ENCODE measurements at regions not wholly inside any gene's neighbourhood (a gene's known extent, or its start where the extent isn't known, plus 50 kb on each side); places are given as distances from the start of the nearest gene placed in this dataset.
A peak's percentile ranks its signal among the peaks of the same experiment; 100 is the strongest.

- DNase-seq (ENCODE audit: low spot score), result no peak
Observed at GRCh38 chr4:13182133-13182532, 302.0 kb downstream of the RAB28 start.

GRCh38 chr4:13181681-13182080 lies 302.5 kb downstream of the RAB28 start:
- DNase-seq (ENCODE audit: low spot score), result no peak

DNA sequence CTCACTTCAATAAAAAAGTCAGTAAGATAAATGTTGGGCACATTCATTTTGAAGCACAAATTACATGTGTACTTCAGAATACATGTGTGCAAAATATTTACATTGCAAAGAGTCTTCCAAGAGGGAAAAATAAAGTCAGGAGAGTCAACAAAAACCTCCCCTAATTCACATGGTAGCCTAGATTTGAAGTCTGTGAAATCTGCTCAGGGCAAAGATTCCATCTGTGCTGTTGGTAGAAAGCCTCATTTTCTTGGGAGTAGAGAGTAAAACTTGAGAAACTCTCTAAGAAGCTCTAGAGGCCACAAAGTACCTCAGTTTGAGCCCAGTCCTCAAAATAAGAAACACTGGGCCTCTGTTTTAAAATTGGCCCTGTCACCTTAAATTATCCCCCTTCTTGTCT lies 303.4 kb downstream of the RAB28 start:
- DNase-seq (ENCODE audit: low spot score), result no peak

DNA sequence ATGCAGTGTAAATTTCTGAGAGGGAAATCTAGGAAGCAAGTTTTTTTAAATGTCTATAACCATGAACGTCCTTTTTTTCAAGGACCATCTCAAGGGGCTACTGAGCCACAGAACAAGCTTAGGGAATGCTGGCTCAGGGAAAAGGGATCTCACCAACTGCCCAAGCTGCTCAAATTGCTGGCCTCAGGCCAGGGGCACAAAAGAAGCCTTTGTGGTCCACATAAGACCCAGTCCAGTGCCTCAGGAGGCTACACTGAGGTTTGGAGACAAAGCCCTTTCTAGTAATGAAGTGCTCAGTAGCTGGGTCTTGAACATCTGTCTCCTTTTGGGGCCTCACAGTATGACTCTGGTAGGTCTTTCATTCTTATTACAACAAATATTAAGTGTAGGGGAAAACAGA lies 305.5 kb downstream of the RAB28 start:
- DNase-seq (ENCODE audit: low spot score), result no peak

DNA sequence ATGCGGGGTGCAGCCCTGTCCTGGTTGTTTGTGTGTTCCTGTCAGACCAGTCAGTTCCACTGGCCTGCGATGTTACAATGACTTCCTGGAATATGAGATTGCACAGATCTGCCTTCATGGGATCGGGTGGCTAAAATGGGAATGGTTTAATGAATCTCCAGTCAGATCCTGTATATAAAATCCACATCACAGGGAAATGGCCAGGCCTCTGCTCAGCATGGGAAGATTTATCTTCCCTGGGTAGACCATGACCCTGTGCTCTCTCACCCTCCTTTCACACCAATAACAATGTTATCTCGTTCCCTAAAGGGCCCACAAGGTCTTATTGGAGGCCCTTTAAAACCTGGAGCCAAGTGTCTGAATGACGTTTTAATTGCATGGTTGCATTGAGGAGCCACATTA lies 307.4 kb downstream of the RAB28 start:
- DNase-seq (ENCODE audit: low spot score), result no peak

DNA sequence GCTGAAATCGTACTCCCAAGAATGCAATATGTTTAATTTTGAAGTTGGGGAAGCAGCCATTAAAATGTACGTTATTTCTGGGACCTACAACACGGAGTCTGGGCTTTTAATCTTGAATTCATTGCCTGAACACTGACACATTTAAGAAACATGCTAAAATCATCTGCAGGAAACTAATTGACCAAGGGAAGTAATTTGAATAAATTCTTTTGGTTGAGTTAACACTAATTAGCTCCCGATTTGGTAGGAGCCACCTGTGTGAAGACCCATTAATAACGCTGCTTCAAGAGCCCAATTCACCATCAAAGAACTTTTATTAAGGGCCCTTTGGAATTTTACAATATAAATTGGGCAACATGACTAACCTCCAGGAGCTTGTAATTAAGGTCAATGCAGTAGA lies 309.2 kb downstream of the RAB28 start:
- no peak for DNase-seq (ENCODE audit: low spot score)

DNA sequence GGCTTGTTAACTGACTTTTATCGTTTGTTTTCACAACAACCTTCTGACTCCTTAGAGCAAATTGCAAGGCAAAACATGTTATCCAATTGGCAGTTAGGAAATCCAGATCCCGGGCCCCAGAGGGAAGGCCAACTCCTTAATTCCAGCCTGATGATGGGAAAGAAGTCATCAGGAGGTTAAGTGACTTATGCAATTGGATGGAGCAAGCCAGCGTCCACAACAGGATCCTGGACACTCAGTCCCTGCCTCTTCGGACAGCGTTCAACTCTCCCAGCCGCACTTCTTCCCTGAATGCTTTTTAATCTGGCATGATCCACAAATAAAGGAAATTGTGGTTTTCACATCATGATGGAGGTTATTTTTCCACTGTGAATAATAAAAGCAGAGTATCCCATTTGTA lies 310.1 kb downstream of the RAB28 start:
- peak; percentile 56 for DNase-seq (ENCODE audit: low spot score)

- DNase-seq (ENCODE audit: low spot score), result no peak
Observed at GRCh38 chr4:13171292-13172057, 312.7 kb downstream of the RAB28 start.

DNA sequence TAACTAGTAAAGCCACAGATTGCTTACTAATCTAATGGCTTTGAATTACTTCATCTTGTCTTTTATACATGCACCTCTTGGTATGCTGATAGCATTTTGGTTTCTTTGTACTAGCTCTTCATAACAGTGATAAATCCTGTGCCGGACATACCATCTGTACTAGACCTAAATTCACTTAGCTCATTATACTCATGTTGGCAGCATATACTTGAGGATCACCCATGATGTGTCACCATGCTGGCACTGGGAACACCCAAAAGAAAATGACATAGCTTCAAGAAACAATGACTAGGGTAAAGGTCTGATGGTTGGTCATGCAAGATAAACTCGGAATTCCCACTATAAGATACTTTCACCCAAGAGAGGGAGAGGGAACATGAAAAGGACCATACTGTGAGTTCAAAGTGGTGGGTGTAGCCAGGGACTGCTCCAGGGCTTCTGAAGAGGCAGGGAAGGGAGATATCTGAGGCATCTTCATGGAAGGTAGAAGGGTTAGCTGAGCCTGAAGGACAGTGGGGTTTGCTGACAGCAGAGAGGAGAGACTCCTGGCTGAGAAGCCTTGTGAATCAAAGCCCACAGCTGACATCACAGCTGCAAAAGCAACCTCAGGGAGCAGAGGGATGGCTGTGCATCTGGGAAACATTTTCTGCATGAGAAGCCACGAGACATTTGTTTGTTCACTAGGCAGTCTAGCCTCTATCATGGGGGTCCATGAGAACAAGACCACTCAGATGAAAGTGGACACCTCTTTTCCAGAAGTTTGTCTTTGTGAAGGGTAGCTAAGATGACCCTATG lies 314.2 kb downstream of the RAB28 start:
- no peak for DNase-seq (ENCODE audit: low spot score)

GRCh38 chr4:13168326-13168725 lies 315.8 kb downstream of the RAB28 start:
- DNase-seq (ENCODE audit: low spot score), result no peak

DNA sequence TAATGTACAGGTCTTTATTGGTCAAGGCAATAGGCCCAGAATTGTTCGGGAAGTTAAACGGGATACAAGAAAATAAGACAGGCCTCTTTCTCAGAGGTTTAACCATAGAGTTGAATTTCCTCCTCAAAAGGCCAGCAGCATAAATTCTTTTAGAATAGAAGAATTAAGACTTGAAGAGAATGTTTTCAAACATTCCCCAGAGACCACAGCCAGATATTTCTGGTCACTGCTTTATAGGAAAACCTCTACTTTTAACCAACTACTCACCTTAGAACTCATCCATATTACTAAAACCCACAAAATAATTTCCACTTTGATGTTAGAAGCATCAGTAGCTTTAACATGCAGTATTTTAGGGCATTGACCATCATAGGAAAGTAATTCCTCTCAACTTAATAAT lies 317.9 kb downstream of the RAB28 start:
- no peak for DNase-seq (ENCODE audit: low spot score)

DNA sequence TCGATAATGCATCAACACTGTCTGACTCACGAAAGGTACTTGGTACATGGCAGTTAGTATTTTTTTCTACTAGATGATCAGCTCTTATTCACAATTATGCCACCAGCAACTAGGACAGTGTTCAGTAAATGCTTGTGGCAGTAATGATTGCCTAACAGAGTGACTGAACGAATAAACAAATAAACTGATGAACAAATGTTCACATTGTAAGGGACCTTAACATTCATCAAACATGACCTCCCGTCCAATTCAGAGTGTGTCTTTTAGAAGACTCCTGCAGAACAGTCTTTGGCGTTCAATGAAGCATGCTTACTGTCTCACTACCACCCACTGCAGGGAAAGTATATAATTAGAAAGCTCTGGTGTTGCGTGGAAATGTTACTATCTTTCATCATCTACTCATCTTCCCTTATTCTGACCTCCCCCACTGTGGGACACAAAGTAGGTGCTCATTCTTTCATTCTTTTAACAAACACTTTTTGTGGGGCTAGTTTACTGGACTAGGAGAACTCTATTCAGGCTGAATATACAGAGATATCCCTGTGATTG lies 319.3 kb downstream of the RAB28 start:
- no peak for DNase-seq (ENCODE audit: low spot score)

DNA sequence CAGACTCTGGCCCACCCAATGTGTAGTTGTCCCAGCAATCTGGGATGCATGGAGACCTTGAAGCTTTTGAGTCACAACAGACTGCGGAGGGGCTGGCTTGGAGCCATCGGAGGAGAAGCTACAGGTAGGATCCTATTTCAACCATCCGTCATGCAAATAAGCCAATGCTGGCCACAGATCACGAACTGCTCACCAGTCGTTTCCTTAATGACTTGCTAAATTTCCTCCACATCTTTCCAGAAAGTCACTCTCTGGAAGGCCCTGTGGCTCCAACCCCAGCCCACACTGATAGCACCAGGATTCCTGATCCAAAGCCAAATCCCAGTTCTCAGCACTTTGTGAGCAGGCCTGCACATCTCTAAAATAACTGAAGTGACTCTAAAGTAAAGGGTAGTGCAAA lies 321.3 kb downstream of the RAB28 start:
- DNase-seq (ENCODE audit: low spot score), result no peak

GRCh38 chr4:13160920-13161319 lies 323.2 kb downstream of the RAB28 start:
- DNase-seq (ENCODE audit: low spot score), result peak; percentile 52

- DNase-seq (ENCODE audit: low spot score), result no peak
Observed at GRCh38 chr4:13159041-13159620, 325.0 kb downstream of the RAB28 start.

DNA sequence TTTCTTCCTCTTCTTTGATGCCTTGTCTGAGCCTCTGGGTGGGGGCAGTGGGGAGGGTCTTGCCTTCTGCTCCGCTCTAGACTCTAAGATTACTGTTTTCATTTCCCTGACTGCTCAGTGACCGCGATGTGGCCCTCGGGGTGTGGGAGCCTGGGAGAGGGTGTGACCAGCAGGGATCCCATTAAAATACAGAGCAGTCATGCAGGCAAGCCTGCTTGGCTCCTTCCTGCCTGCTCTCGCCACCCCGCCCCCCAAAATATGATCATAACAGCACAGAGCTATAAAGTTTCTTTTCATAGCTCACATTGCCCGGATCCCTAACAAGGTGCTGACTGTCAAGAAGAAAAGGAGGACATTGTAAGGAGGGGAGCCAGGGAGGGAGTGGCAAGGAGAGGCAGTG lies 332.9 kb downstream of the RAB28 start:
- DNase-seq (ENCODE audit: low spot score), result no peak

DNA sequence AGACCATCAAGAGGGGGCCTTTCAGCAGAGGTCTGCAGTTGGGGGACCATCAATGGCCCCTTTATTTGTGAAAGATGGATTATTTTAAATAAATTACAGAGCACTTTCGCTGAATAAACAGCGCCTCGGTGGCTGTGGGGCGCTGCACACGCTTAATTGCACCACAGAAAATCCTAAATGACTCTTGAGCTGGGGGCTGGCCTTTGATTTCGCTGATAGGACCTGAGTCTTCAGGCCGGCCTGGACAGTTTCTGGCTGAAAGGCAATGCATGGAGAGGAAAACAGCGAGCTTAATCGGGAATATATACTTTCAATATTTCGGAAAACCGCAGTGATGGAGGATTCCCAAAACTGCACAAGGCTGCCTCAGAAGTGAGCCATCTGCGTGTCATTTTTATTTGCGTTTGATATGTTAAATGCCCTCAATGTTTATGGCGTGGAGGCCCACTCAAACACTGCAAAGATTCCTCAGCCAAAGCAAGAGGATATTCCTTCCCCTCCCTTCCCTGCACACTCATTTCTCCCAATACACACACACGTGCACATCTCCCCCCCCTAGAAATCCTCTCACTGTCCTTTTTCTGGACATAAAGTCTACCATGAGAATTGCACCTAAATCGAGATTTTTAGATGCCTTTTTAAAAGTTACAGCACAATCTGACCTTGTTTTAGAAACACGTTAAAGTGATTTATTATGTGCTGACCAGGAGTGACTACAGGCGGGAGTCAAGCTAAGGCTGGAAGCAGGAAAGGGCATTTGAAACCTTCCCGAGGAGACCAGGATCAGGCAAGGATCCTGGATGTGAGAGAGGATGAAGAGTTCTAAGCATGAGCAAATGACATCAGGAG lies 340.7 kb downstream of the RAB28 start:
- no peak for DNase-seq (ENCODE audit: low spot score)

DNA sequence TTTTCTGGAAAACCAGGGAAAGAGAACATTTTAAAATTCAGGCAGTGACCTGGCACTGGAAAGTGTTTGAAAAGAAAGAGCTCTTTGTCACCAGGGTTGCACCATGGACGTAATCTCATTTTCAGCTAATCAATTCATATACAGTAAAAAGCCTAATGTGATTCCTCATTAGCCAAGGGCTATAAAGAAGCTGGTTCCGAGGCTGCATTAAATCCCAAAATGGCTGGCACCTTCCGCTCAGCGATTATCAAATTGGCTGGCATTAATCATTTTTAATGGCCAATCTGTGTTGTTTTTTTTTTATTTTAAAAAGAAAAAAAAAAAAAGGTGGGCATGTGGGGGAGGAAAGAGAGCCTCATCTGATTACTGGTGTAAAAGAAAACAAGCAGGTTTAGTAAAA lies 341.4 kb downstream of the RAB28 start:
- no peak for DNase-seq (ENCODE audit: low spot score)

DNA sequence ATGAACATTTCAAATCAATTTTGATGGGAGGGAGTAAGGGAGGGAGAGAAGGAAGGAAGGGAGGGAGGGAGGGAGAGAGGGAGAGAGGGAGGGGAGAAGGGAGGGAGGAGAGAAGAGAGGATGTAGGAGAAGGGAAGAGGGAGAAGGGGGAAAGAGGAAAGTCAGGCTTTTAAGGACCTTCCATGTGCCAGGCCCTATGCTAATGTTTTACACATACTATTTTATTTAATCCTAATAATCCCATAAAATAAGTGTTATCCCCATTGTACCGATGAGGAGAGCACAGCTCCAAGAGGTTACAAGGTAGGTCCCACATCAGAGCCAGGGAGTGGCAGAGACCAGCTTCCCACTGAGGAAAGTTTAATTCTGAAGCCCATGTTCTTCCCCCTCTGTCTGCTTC lies 341.9 kb downstream of the RAB28 start:
- no peak for DNase-seq (ENCODE audit: low spot score)

GRCh38 chr4:13137390-13137789 lies 346.8 kb downstream of the RAB28 start:
- DNase-seq (ENCODE audit: low spot score), result no peak

- no peak for DNase-seq (ENCODE audit: low spot score)
Observed at GRCh38 chr4:13133700-13134099, 350.4 kb downstream of the RAB28 start.

DNA sequence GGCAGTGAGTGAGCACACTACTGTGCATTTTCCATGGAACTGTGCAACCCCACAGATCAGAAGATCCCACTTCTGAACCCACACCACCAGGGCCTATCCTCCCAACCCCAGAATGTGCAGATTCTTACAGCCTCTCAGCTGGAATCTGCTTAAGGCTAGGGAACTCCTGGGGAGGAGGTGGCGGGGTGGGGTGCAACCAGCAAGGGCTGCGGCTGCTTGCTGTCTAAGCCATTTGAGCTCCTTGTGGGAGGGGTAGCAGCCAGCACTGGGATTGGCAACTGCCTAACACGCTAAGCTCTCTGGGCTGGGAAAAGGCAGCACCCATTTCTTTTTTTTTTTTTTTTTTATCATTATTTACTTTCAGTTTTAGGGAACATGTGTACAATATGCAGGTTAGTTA lies 353.3 kb downstream of the RAB28 start:
- DNase-seq (ENCODE audit: low spot score), result no peak
